ENCODE measurements at regions not wholly inside any gene's neighbourhood (a gene's known extent, or its start where the extent isn't known, plus 50 kb on each side); places are given as distances from the start of the nearest gene placed in this dataset.

GRCh38 chr6:102562713-102563112 lies 1169.2 kb downstream of the GRIK2 start:
- H3K4me1 ChIP-seq (ENCODE audit: control insufficient read depth in 2 of 3, insufficient read depth in 2 of 3, low read depth in 1 of 3, low read length in 3 of 3) = no peaks in the 10 kb centered on the region
- TF ChIP-seq CTCF (IDR thresholded peaks at IDR 0.05; ENCODE audit: borderline replicate concordance, extremely low read depth, insufficient read depth) = no peak
- intact Hi-C loops (cut with DNase I) = no loop called here
- no peak overlapping the region for H3K9ac ChIP-seq (ENCODE audit: low read length in 3 of 3)
- DNase-seq (no peak), FAIRE-seq (no peak)
- no peak overlapping the region for H3K4me3 ChIP-seq (ENCODE audit: low read length in 3 of 3)
- no peaks in the 10 kb centered on the region for H3K9me3 ChIP-seq (ENCODE audit: control insufficient read depth in 2 of 3, insufficient read depth in 1 of 3, low read length in 3 of 3)
- H3K36me3 ChIP-seq (ENCODE audit: control insufficient read depth in 2 of 3, insufficient read depth in 3 of 3, low read length in 3 of 3) = no peaks in the 10 kb centered on the region
- no peaks in the 10 kb centered on the region for H3K27me3 ChIP-seq (ENCODE audit: control insufficient read depth, insufficient read depth, low read length)
- no peak overlapping the region for H3K27ac ChIP-seq (ENCODE audit: low read depth in 2 of 2, low read length in 2 of 2)

GRCh38 chr6:102553214-102553613 lies 1159.7 kb downstream of the GRIK2 start:
- DNase-seq (no peak), FAIRE-seq (no peak)
- intact Hi-C loops (cut with DNase I) = no loop called here
- Histone ChIP-seq H3K36me3 (ENCODE audit: control insufficient read depth in 2 of 3, insufficient read depth in 3 of 3, low read length in 3 of 3) (no peaks in the 10 kb centered on the region), H3K4me3 (ENCODE audit: low read length in 3 of 3) (no peak overlapping the region), H3K9ac (ENCODE audit: low read length in 3 of 3) (no peak overlapping the region), H3K4me1 (ENCODE audit: control insufficient read depth in 2 of 3, insufficient read depth in 2 of 3, low read depth in 1 of 3, low read length in 3 of 3) (no peaks in the 10 kb centered on the region), H3K9me3 (ENCODE audit: control insufficient read depth in 2 of 3, insufficient read depth in 1 of 3, low read length in 3 of 3) (no peaks in the 10 kb centered on the region), H3K27ac (ENCODE audit: low read depth in 2 of 2, low read length in 2 of 2) (no peak overlapping the region), H3K27me3 (ENCODE audit: control insufficient read depth, insufficient read depth, low read length) (no peaks in the 10 kb centered on the region)
- TF ChIP-seq CTCF (IDR thresholded peaks at IDR 0.05; ENCODE audit: borderline replicate concordance, extremely low read depth, insufficient read depth) = no peak

- Histone ChIP-seq H3K4me1 (ENCODE audit: control insufficient read depth in 2 of 3, insufficient read depth in 2 of 3, low read depth in 1 of 3, low read length in 3 of 3) (no peaks in the 10 kb centered on the region), H3K36me3 (ENCODE audit: control insufficient read depth in 2 of 3, insufficient read depth in 3 of 3, low read length in 3 of 3) (no peaks in the 10 kb centered on the region), H3K9me3 (ENCODE audit: control insufficient read depth in 2 of 3, insufficient read depth in 1 of 3, low read length in 3 of 3) (no peaks in the 10 kb centered on the region), H3K27ac (ENCODE audit: low read depth in 2 of 2, low read length in 2 of 2) (no peak overlapping the region), H3K9ac (ENCODE audit: low read length in 3 of 3) (no peak overlapping the region), H3K27me3 (ENCODE audit: control insufficient read depth, insufficient read depth, low read length) (no peaks in the 10 kb centered on the region), H3K4me3 (ENCODE audit: low read length in 3 of 3) (no peak overlapping the region)
- FAIRE-seq = no peak
- TF ChIP-seq CTCF (IDR thresholded peaks at IDR 0.05; ENCODE audit: borderline replicate concordance, extremely low read depth, insufficient read depth) = no peak
- intact Hi-C loops (cut with DNase I) = no loop called here
- peak in 2 of 5 donors; percentile 23 to 27 for DNase-seq
Observed at GRCh38 chr6:102549221-102549874, 1155.8 kb downstream of the GRIK2 start.

GRCh38 chr6:102525336-102525735 lies 1131.8 kb downstream of the GRIK2 start:
- intact Hi-C loops (cut with DNase I) = no loop called here
- no peak overlapping the region for H3K4me3 ChIP-seq (ENCODE audit: low read length in 3 of 3)
- TF ChIP-seq CTCF (IDR thresholded peaks at IDR 0.05; ENCODE audit: borderline replicate concordance, extremely low read depth, insufficient read depth) = no peak
- no peaks in the 10 kb centered on the region for H3K4me1 ChIP-seq (ENCODE audit: control insufficient read depth in 2 of 3, insufficient read depth in 2 of 3, low read depth in 1 of 3, low read length in 3 of 3)
- no peak overlapping the region for H3K9ac ChIP-seq (ENCODE audit: low read length in 3 of 3)
- no peaks in the 10 kb centered on the region for H3K9me3 ChIP-seq (ENCODE audit: control insufficient read depth in 2 of 3, insufficient read depth in 1 of 3, low read length in 3 of 3)
- no peak overlapping the region for H3K27ac ChIP-seq (ENCODE audit: low read depth in 2 of 2, low read length in 2 of 2)
- no peak for FAIRE-seq
- DNase-seq = no peak
- H3K27me3 ChIP-seq (ENCODE audit: control insufficient read depth, insufficient read depth, low read length) = no peaks in the 10 kb centered on the region
- H3K36me3 ChIP-seq (ENCODE audit: control insufficient read depth in 2 of 3, insufficient read depth in 3 of 3, low read length in 3 of 3) = no peaks in the 10 kb centered on the region
